ENCODE measurements at regions not wholly inside any gene's neighbourhood (a gene's known extent, or its start where the extent isn't known, plus 50 kb on each side); places are given as distances from the start of the nearest gene placed in this dataset.
"Not testable (repeated sequence)": the region's sequence is repeated elsewhere in the genome, so short reads cannot be mapped to it uniquely, and the experiment has no call there.

GRCh38 chr1:222385955-222386354, 161.9 kb downstream of the HHIPL2 start:
- 80 to 83% methylated on average over 1 of the region's 1 CpG for WGBS, 2 experiments
- Histone ChIP-seq H3K9me3 (ENCODE audit: control insufficient read depth, low read length) (no peaks in the 10 kb centered on the region), H3K4me1 (ENCODE audit: control insufficient read depth, insufficient read depth, low read length) (no peaks in the 10 kb centered on the region), H3K36me3 (ENCODE audit: control insufficient read depth, insufficient read depth, low read length) (no peaks in the 10 kb centered on the region), H3K27ac (ENCODE audit: insufficient read depth, low read depth, low read length, poor library complexity, severe bottlenecking) (no peak overlapping the region), H3K27me3 (ENCODE audit: control insufficient read depth, insufficient read depth, low read length, poor library complexity, severe bottlenecking) (no peaks in the 10 kb centered on the region), H3K4me3 (ENCODE audit: insufficient read depth, low read depth, low read length) (no peak overlapping the region)

GRCh38 chr1:222385262-222385661, 162.6 kb downstream of the HHIPL2 start:
- Histone ChIP-seq H3K36me3 (ENCODE audit: control insufficient read depth, insufficient read depth, low read length) (no peaks in the 10 kb centered on the region), H3K27ac (ENCODE audit: insufficient read depth, low read depth, low read length, poor library complexity, severe bottlenecking) (no peak overlapping the region), H3K4me1 (ENCODE audit: control insufficient read depth, insufficient read depth, low read length) (no peaks in the 10 kb centered on the region), H3K4me3 (ENCODE audit: insufficient read depth, low read depth, low read length) (no peak overlapping the region), H3K27me3 (ENCODE audit: control insufficient read depth, insufficient read depth, low read length, poor library complexity, severe bottlenecking) (no peaks in the 10 kb centered on the region), H3K9me3 (ENCODE audit: control insufficient read depth, low read length) (no peaks in the 10 kb centered on the region)

GRCh38 chr1:222384531-222384930, 163.4 kb downstream of the HHIPL2 start:
- Histone ChIP-seq H3K4me1 (ENCODE audit: control insufficient read depth, insufficient read depth, low read length) (no peaks in the 10 kb centered on the region), H3K4me3 (ENCODE audit: insufficient read depth, low read depth, low read length) (no peak overlapping the region)

GRCh38 chr1:222382171-222382570, 165.7 kb downstream of the HHIPL2 start:
- no peaks in the 10 kb centered on the region for H3K9me3 ChIP-seq (ENCODE audit: control insufficient read depth, low read length)
- no peaks in the 10 kb centered on the region for H3K27me3 ChIP-seq (ENCODE audit: control insufficient read depth, insufficient read depth, low read length, poor library complexity, severe bottlenecking)
- H3K36me3 ChIP-seq (ENCODE audit: control insufficient read depth, insufficient read depth, low read length), result no peaks in the 10 kb centered on the region
- no peak overlapping the region for H3K4me3 ChIP-seq (ENCODE audit: insufficient read depth, low read depth, low read length)
- no peak overlapping the region for H3K27ac ChIP-seq (ENCODE audit: insufficient read depth, low read depth, low read length, poor library complexity, severe bottlenecking)
- 88 to 90% methylated on average over 3 of the region's 3 CpGs for WGBS, 2 experiments
- no peaks in the 10 kb centered on the region for H3K4me1 ChIP-seq (ENCODE audit: control insufficient read depth, insufficient read depth, low read length)

More at GRCh38 chr1:222384531-222384930, 163.4 kb downstream of the HHIPL2 start:
- H3K27ac ChIP-seq (ENCODE audit: insufficient read depth, low read depth, low read length, poor library complexity, severe bottlenecking), result no peak overlapping the region
- no peaks in the 10 kb centered on the region for H3K36me3 ChIP-seq (ENCODE audit: control insufficient read depth, insufficient read depth, low read length)
- no peaks in the 10 kb centered on the region for H3K9me3 ChIP-seq (ENCODE audit: control insufficient read depth, low read length)
- no peaks in the 10 kb centered on the region for H3K27me3 ChIP-seq (ENCODE audit: control insufficient read depth, insufficient read depth, low read length, poor library complexity, severe bottlenecking)

GRCh38 chr1:222377428-222378088, 170.3 kb downstream of the HHIPL2 start:
- H3K27ac ChIP-seq (ENCODE audit: insufficient read depth, low read depth, low read length, poor library complexity, severe bottlenecking), result no peak overlapping the region
- H3K4me3 ChIP-seq (ENCODE audit: insufficient read depth, low read depth, low read length), result no peak overlapping the region
- no peaks in the 10 kb centered on the region for H3K9me3 ChIP-seq (ENCODE audit: control insufficient read depth, low read length)
- H3K27me3 ChIP-seq (ENCODE audit: control insufficient read depth, insufficient read depth, low read length, poor library complexity, severe bottlenecking), result no peaks in the 10 kb centered on the region
- 88 to 90% methylated on average over 5 to 6 of the region's 6 CpGs for WGBS, 2 experiments
- H3K36me3 ChIP-seq (ENCODE audit: control insufficient read depth, insufficient read depth, low read length), result no peaks in the 10 kb centered on the region
- no peaks in the 10 kb centered on the region for H3K4me1 ChIP-seq (ENCODE audit: control insufficient read depth, insufficient read depth, low read length)

- H3K27me3 ChIP-seq (ENCODE audit: control insufficient read depth, insufficient read depth, low read length, poor library complexity, severe bottlenecking); H3K4me3 ChIP-seq (ENCODE audit: insufficient read depth, low read depth, low read length); H3K27ac ChIP-seq (ENCODE audit: insufficient read depth, low read depth, low read length, poor library complexity, severe bottlenecking); H3K9me3 ChIP-seq (ENCODE audit: control insufficient read depth, low read length); H3K4me1 ChIP-seq (ENCODE audit: control insufficient read depth, insufficient read depth, low read length); H3K36me3 ChIP-seq (ENCODE audit: control insufficient read depth, insufficient read depth, low read length): not testable (repeated sequence)
- 93 to 100% methylated on average over 1 of the region's 1 CpG for WGBS, 2 experiments
These were observed 171.1 kb downstream of the HHIPL2 start for GRCh38 chr1:222376791-222377190.

- no peak overlapping the region for H3K27ac ChIP-seq (ENCODE audit: insufficient read depth, low read depth, low read length, poor library complexity, severe bottlenecking)
- no peaks in the 10 kb centered on the region for H3K9me3 ChIP-seq (ENCODE audit: control insufficient read depth, low read length)
- WGBS, 2 experiments, result 94 to 97% methylated on average over 1 to 2 of the region's 2 CpGs
- H3K36me3 ChIP-seq (ENCODE audit: control insufficient read depth, insufficient read depth, low read length), result no peaks in the 10 kb centered on the region
- H3K4me1 ChIP-seq (ENCODE audit: control insufficient read depth, insufficient read depth, low read length), result no peaks in the 10 kb centered on the region
- no peak overlapping the region for H3K4me3 ChIP-seq (ENCODE audit: insufficient read depth, low read depth, low read length)
- no peaks in the 10 kb centered on the region for H3K27me3 ChIP-seq (ENCODE audit: control insufficient read depth, insufficient read depth, low read length, poor library complexity, severe bottlenecking)
These were observed 172.2 kb downstream of the HHIPL2 start for GRCh38 chr1:222375701-222376100.

GRCh38 chr1:222373831-222374602, 173.9 kb downstream of the HHIPL2 start:
- Histone ChIP-seq H3K27ac (ENCODE audit: insufficient read depth, low read depth, low read length, poor library complexity, severe bottlenecking) (no peak overlapping the region), H3K4me1 (ENCODE audit: control insufficient read depth, insufficient read depth, low read length) (no peaks in the 10 kb centered on the region), H3K36me3 (ENCODE audit: control insufficient read depth, insufficient read depth, low read length) (no peaks in the 10 kb centered on the region), H3K4me3 (ENCODE audit: insufficient read depth, low read depth, low read length) (no peak overlapping the region), H3K27me3 (ENCODE audit: control insufficient read depth, insufficient read depth, low read length, poor library complexity, severe bottlenecking) (no peaks in the 10 kb centered on the region), H3K9me3 (ENCODE audit: control insufficient read depth, low read length) (no peaks in the 10 kb centered on the region)
- 81 to 84% methylated on average over 7 of the region's 7 CpGs for WGBS, 2 experiments

GRCh38 chr1:222373216-222373615, 174.7 kb downstream of the HHIPL2 start:
- Histone ChIP-seq H3K4me3 (ENCODE audit: insufficient read depth, low read depth, low read length) (no peak overlapping the region), H3K36me3 (ENCODE audit: control insufficient read depth, insufficient read depth, low read length) (no peaks in the 10 kb centered on the region), H3K27ac (ENCODE audit: insufficient read depth, low read depth, low read length, poor library complexity, severe bottlenecking) (no peak overlapping the region), H3K27me3 (ENCODE audit: control insufficient read depth, insufficient read depth, low read length, poor library complexity, severe bottlenecking) (no peaks in the 10 kb centered on the region), H3K4me1 (ENCODE audit: control insufficient read depth, insufficient read depth, low read length) (no peaks in the 10 kb centered on the region), H3K9me3 (ENCODE audit: control insufficient read depth, low read length) (no peaks in the 10 kb centered on the region)

GRCh38 chr1:222372221-222372620, 175.7 kb downstream of the HHIPL2 start:
- no peaks in the 10 kb centered on the region for H3K36me3 ChIP-seq (ENCODE audit: control insufficient read depth, insufficient read depth, low read length)
- H3K4me1 ChIP-seq (ENCODE audit: control insufficient read depth, insufficient read depth, low read length), result no peaks in the 10 kb centered on the region
- H3K27me3 ChIP-seq (ENCODE audit: control insufficient read depth, insufficient read depth, low read length, poor library complexity, severe bottlenecking), result no peaks in the 10 kb centered on the region
- H3K9me3 ChIP-seq (ENCODE audit: control insufficient read depth, low read length), result no peaks in the 10 kb centered on the region
- WGBS, 2 experiments, result 91 to 95% methylated on average over 3 of the region's 3 CpGs
- no peak overlapping the region for H3K27ac ChIP-seq (ENCODE audit: insufficient read depth, low read depth, low read length, poor library complexity, severe bottlenecking)
- no peak overlapping the region for H3K4me3 ChIP-seq (ENCODE audit: insufficient read depth, low read depth, low read length)
